GM13976 (cell line): ENCODE measurements at regions not wholly inside any gene's neighbourhood (a gene's known extent, or its start where the extent isn't known, plus 50 kb on each side); places are given as distances from the start of the nearest gene placed in this dataset.

Experiments used
- DNase-seq: peaks from one replicate; pipeline ENCODE4 v3.0.0; 2012; ENCODE audit warnings: low spot score
- in situ Hi-C: fragments of 300-500 bp; cut with MboI; formaldehyde crosslinking; loops from one replicate; pipeline ENCODE4 v1.12.0; 2022; ENCODE audit warnings: low sequenced_read_pairs, mixed read lengths, inconsistent platforms; ENCODE audit not compliant: unreplicated experiment
- TF ChIP-seq, protein P1 (sequence below): IDR thresholded peaks from 2 replicates; pipeline ENCODE4 v1.5.1; 2012; ENCODE audit warnings: borderline replicate concordance, mild to moderate bottlenecking; ENCODE audit not compliant: insufficient read depth; ENCODE audit errors: extremely low read depth, missing control alignments, control extremely low read depth

DNA sequence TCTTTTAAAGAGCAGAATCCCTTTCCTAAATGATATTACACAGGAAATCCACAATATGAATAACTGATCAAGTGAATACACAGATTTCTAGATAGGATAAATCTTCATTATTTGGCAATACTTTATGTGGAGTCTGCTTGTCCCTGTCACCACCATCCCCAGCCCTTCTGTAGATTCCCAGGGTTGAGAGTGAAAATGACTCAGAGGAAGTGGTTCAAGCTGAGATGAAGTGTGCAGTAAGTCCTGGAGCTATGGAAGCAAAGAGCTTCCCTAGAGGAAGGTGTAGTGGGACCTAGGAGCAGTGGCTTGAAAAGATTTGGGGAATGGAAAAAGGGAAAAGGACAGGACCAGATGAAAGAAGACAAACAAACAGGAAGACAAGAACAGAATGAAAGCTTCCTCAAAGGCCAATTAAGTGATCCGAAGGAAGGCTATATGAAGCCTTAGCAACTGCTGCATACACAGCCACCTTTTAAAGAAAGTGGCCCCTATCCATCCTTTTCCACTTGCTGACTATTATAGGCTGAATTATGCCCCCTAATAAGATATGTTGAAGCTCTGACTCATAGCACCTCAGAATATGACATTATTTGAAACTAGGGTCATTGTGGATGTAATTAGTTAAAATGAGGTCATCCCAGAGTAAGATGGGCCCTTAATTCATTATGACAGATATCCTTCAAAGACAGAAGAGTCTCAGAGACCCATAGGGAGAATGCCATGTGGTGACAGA, 96.5 kb upstream of the CAMK1G start:
- DNase-seq: no peak
- in situ Hi-C loops: no loop called here
- TF ChIP-seq, protein P1, sequence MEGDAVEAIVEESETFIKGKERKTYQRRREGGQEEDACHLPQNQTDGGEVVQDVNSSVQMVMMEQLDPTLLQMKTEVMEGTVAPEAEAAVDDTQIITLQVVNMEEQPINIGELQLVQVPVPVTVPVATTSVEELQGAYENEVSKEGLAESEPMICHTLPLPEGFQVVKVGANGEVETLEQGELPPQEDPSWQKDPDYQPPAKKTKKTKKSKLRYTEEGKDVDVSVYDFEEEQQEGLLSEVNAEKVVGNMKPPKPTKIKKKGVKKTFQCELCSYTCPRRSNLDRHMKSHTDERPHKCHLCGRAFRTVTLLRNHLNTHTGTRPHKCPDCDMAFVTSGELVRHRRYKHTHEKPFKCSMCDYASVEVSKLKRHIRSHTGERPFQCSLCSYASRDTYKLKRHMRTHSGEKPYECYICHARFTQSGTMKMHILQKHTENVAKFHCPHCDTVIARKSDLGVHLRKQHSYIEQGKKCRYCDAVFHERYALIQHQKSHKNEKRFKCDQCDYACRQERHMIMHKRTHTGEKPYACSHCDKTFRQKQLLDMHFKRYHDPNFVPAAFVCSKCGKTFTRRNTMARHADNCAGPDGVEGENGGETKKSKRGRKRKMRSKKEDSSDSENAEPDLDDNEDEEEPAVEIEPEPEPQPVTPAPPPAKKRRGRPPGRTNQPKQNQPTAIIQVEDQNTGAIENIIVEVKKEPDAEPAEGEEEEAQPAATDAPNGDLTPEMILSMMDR: no peak

GRCh38 chr1:209490013-209490412, 93.5 kb upstream of the CAMK1G start:
- in situ Hi-C loops: no loop called here

DNA sequence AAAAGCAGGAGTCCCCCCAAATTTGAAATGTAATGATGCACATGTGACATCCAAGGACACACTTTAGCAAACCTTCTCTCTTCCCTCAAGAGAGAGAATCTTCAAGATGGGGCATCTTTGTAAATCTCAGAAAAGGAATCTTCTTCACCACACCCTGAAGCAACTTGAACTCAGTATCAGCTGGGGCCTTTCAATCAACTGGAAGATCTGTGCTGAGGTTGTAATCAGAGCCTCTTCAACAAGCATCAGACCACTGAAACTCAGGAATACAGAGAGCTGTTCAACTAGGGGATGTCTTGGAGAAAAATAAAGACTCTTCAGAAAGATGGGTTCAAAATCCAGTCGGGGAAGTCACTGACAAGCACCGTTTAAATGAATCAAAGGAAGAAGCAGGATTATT, 92.5 kb upstream of the CAMK1G start:
- in situ Hi-C loops: no loop called here
- no peak for DNase-seq
- TF ChIP-seq, protein P1: no peak

More at GRCh38 chr1:209490013-209490412, 93.5 kb upstream of the CAMK1G start:
- TF ChIP-seq, protein P1: no peak
- no peak for DNase-seq

- in situ Hi-C loops: no loop called here
Measured at GRCh38 chr1:209491496-209491895, 92.0 kb upstream of the CAMK1G start.

DNA sequence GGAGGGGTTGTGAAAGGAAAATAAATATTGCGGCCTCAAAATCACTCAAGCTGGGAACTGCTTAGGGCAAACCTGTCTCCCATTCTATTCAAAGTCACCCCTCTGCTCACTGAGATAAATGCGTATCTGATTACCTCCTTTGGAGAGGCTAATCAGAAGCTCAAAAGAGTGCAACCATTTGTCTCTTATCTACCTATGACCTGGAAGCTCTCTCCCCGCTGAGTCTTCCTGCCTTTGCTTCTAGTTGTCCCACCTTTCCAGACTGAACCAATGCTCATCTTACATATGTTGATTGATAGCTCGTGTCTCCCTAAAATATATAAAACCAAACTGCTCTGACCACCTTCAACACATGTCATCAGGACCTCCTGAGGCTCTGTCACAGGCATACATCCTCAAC, 91.6 kb upstream of the CAMK1G start:
- in situ Hi-C loops: no loop called here
- DNase-seq: no peak
- TF ChIP-seq, protein P1: no peak

More at GRCh38 chr1:209491496-209491895, 92.0 kb upstream of the CAMK1G start:
- TF ChIP-seq, protein P1: no peak
- no peak for DNase-seq

- in situ Hi-C loops: no loop called here
- TF ChIP-seq, protein P1: no peak
- no peak for DNase-seq
Measured at GRCh38 chr1:209493559-209493958, 90.0 kb upstream of the CAMK1G start.

DNA sequence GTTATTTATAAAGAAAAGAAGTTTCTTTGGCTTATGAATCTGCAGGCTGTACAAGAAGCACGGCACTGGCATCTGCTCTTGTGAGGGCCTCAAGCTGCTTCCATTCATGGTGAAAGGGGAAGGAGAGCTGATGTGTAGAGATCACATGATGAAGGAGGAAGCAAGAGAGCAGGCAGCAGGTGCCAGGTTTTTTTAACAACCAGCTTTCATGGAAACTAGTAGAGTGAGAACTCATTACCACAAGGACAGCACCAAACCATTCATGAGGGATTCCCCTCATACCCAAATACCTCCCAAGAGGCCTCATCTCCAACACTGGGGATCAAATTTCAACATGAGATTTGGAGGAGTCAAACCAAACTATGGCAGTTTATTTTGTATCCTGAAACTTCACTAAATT, 85.8 kb upstream of the CAMK1G start:
- in situ Hi-C loops: no loop called here
- TF ChIP-seq, protein P1: no peak

More for the DNA sequence above, 85.8 kb upstream of the CAMK1G start:
- DNase-seq: no peak
